A673 (cell line): ENCODE measurements at regions not wholly inside any gene's neighbourhood (a gene's known extent, or its start where the extent isn't known, plus 50 kb on each side); places are given as distances from the start of the nearest gene placed in this dataset.

Experiments used
- BruUV-seq: library from RNA; stranded (reverse); fragments of 400-500 nt; replicated peaks from 2 replicates; lab custom pipeline; 2021; lab: Mats Ljungman, UMichigan
- CTCF ChIA-PET: fragments of 300-600 bp; sonication (Branson Sonifier 250); formaldehyde crosslinking; loops from one replicate; lab custom pipeline; 2022; ENCODE audit warnings: antibody characterized with exemption; lab: Charles Lee
- POLR2A ChIA-PET: fragments of 300-600 bp; sonication (Branson Sonifier 250); formaldehyde crosslinking; loops from one replicate; lab custom pipeline; 2022; ENCODE audit warnings: antibody characterized with exemption; ENCODE audit not compliant: low non-redundant PET; lab: Charles Lee
- DNase-seq: peaks from one replicate; pipeline ENCODE4 v3.0.0-alpha.2; 2015; ENCODE audit warnings: low spot score
- H3K27ac ChIP-seq: fragments of 200-600 bp; sonication (generic); 2 replicates; pipeline ENCODE4 v1.5.1; 2016; ENCODE audit warnings: mixed run types, low read depth, mild to moderate bottlenecking, mixed read lengths, antibody characterized with exemption, low read length; ENCODE audit not compliant: poor library complexity, severe bottlenecking
- H3K27me3 ChIP-seq: fragments of 200-600 bp; sonication (generic); replicated peaks from 2 replicates; pipeline ENCODE4 v1.6.1; 2017; ENCODE audit warnings: mixed run types, low read depth, mild to moderate bottlenecking, mixed read lengths, antibody characterized with exemption, low read length; ENCODE audit not compliant: insufficient read depth, poor library complexity
- H3K36me3 ChIP-seq: fragments of 200-600 bp; sonication (generic); 2 replicates; pipeline ENCODE4 v1.6.1; 2016; ENCODE audit warnings: mixed run types, mild to moderate bottlenecking, mixed read lengths, antibody characterized with exemption, low read length; ENCODE audit not compliant: insufficient read depth, poor library complexity, severe bottlenecking
- H3K4me1 ChIP-seq: fragments of 200-600 bp; sonication (generic); 2 replicates; pipeline ENCODE4 v1.6.1; 2017; ENCODE audit warnings: mixed run types, mild to moderate bottlenecking, mixed read lengths, antibody characterized with exemption, low read length; ENCODE audit not compliant: insufficient read depth, poor library complexity, severe bottlenecking
- H3K4me3 ChIP-seq: fragments of 200-600 bp; sonication (generic); 2 replicates; pipeline ENCODE4 v1.5.1; 2016; ENCODE audit warnings: low read depth, mixed run types, mild to moderate bottlenecking, mixed read lengths, low read length; ENCODE audit not compliant: poor library complexity, severe bottlenecking
- H3K9me3 ChIP-seq: fragments of 200-600 bp; sonication (generic); 2 replicates; pipeline ENCODE4 v1.6.1; 2016; ENCODE audit warnings: mixed run types, low read depth, mild to moderate bottlenecking, mixed read lengths, antibody characterized with exemption, low read length; ENCODE audit not compliant: poor library complexity, severe bottlenecking
- EZH2 ChIP-seq: fragments of 200-600 bp; sonication (generic); IDR thresholded peaks from 2 replicates; pipeline ENCODE4 v1.6.1; 2017; ENCODE audit warnings: borderline replicate concordance, low read depth, mild to moderate bottlenecking, mixed read lengths, antibody characterized with exemption, low read length; ENCODE audit not compliant: poor library complexity, severe bottlenecking
- intact Hi-C: fragments of 100-400 bp; cut with micrococcal nuclease; formaldehyde crosslinking; loops from one replicate; pipeline ENCODE4 v1.10.0; 2022; ENCODE audit not compliant: unreplicated experiment
- TF ChIP-seq, protein P1 (sequence below): fragments of 300-800, 200-600 bp; sonication (generic); conservative IDR thresholded peaks from 2 replicates; pipeline ENCODE4 v1.5.1; 2017; ENCODE audit warnings: low read depth, mild to moderate bottlenecking, antibody characterized with exemption, low read length, moderate library complexity, mixed read lengths

DNA sequence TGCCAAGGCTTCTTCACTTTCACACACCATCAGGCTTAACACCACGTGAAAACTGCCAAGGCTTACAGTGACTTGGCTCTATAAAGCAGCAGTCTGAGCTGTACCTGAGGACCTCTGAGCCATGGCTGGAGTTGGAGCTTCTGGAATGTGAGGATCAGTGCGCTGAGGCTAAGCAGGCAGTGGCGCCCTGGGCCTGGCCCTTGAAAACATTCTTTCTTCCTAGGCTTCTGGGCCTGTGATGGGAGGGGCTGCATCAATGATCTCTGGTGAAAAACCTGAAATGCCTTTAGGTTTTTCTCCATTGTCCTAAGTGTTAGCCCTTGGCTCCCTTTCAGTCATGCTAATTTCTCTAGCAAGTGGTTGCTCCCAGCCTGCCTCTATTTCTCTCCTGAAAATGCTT is 192.5 kb upstream of the PCDH20 start:
- Histone ChIP-seq H3K4me3 (no peak overlapping the region), H3K9me3 (no peaks in the 10 kb centered on the region), H3K36me3 (no peaks in the 10 kb centered on the region), H3K27me3 (no peaks in the 10 kb centered on the region), H3K27ac (no peak overlapping the region), H3K4me1 (no peaks in the 10 kb centered on the region)
- no peak for DNase-seq
- TF ChIP-seq, protein P1, sequence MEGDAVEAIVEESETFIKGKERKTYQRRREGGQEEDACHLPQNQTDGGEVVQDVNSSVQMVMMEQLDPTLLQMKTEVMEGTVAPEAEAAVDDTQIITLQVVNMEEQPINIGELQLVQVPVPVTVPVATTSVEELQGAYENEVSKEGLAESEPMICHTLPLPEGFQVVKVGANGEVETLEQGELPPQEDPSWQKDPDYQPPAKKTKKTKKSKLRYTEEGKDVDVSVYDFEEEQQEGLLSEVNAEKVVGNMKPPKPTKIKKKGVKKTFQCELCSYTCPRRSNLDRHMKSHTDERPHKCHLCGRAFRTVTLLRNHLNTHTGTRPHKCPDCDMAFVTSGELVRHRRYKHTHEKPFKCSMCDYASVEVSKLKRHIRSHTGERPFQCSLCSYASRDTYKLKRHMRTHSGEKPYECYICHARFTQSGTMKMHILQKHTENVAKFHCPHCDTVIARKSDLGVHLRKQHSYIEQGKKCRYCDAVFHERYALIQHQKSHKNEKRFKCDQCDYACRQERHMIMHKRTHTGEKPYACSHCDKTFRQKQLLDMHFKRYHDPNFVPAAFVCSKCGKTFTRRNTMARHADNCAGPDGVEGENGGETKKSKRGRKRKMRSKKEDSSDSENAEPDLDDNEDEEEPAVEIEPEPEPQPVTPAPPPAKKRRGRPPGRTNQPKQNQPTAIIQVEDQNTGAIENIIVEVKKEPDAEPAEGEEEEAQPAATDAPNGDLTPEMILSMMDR = no peak
- TF ChIP-seq EZH2 = no peak
- intact Hi-C loops = no loop called here
- ChIA-PET POLR2A (no interaction called here), CTCF (no interaction called here)
- BruUV-seq = no TSS peak

DNA sequence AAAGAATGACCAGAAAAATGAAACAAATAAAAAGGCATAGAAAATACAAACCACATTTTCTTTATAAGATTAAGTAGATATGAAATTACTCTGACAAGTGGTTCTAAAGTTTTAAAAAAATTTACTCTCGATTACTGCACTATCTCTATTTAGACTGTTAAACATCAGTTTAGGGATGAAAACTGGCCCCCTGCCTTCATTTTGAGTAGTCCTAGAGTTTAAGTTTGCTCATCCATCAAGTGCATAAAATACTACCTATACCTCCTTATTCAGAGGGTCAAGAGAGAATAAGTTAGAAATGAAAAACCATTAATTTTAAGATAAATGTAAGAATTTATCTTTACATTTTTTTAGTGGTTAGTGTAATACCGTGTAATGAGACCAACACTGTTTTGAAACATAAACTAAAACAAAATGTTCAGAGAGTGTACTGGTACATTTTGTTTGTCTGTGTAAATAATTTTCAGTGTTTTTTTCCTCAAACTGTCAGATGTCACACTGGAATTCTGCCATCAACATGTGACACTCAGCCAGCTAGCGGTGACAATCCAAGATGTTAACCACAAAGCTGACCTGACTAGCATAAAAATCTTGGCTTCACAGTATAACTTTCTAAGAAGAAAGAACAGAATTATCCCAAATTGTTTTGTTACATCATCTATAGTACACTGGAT is 184.8 kb upstream of the PCDH20 start:
- CTCF ChIA-PET = no interaction called here
- intact Hi-C loops = no loop called here

DNA sequence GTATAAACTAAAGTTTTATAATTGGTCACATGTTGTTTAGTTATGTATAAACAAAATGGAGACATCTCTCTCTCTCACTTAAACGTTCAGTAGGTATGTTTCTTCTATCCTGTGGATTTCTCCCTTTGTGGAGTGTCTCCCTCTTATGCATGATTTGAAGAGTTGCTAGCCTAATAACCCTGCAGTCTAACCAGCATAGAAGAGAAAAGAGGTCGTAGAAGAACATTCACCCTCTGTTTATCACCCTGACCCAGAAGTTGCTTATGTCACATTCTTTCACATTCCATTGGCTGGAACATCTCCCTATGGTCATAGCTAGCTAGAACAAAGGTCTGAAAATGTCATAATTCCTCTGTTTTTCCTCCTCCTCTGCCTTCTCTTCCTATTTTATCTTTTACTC is 176.8 kb upstream of the PCDH20 start:
- H3K9me3 ChIP-seq = no peaks in the 10 kb centered on the region
- ChIA-PET CTCF (no interaction called here), POLR2A (no interaction called here)
- H3K27me3 ChIP-seq = no peaks in the 10 kb centered on the region
- no peaks in the 10 kb centered on the region for H3K36me3 ChIP-seq
- H3K27ac ChIP-seq = no peak overlapping the region
- no TSS peak for BruUV-seq
- intact Hi-C loops = no loop called here
- no peak for DNase-seq
- no peak overlapping the region for H3K4me3 ChIP-seq
- TF ChIP-seq, protein P1 = no peak
- TF ChIP-seq EZH2 = no peak
- H3K4me1 ChIP-seq = no peaks in the 10 kb centered on the region

More for the DNA sequence above, 184.8 kb upstream of the PCDH20 start:
- no peaks in the 10 kb centered on the region for H3K9me3 ChIP-seq
- no peak overlapping the region for H3K4me3 ChIP-seq
- BruUV-seq = no TSS peak
- H3K36me3 ChIP-seq = no peaks in the 10 kb centered on the region
- DNase-seq = no peak
- no peak overlapping the region for H3K27ac ChIP-seq
- H3K27me3 ChIP-seq = no peaks in the 10 kb centered on the region
- no peaks in the 10 kb centered on the region for H3K4me1 ChIP-seq
- POLR2A ChIA-PET = no interaction called here
- TF ChIP-seq EZH2 = no peak
- TF ChIP-seq, protein P1 = no peak
